Smooth muscle cell (in vitro differentiated cells): ENCODE measurements at regions not wholly inside any gene's neighbourhood (a gene's known extent, or its start where the extent isn't known, plus 50 kb on each side); places are given as distances from the start of the nearest gene placed in this dataset.

Source experiments
- DNase-seq: peaks from one replicate; lab custom pipeline; 2025; ENCODE audit not compliant: unreplicated experiment; lab: John Stamatoyannopoulos, UW
- H2AFZ ChIP-seq: fragments of 200-600 bp; sonication (generic); 2 replicates; pipeline ENCODE4 v1.6.0; 2016; ENCODE audit warnings: antibody characterized with exemption, low read depth, mild to moderate bottlenecking
- H3F3A ChIP-seq: fragments of 200-600 bp; sonication (generic); 2 replicates; pipeline ENCODE4 v1.6.0; 2017; ENCODE audit warnings: antibody characterized with exemption, low read depth
- H3K27ac ChIP-seq: fragments of 200-600 bp; sonication (generic); 2 replicates; pipeline ENCODE4 v1.5.1; 2016; ENCODE audit warnings: low read depth, mild to moderate bottlenecking
- H3K27me3 ChIP-seq: fragments of 200-600 bp; sonication (generic); 2 replicates; pipeline ENCODE4 v1.6.1; 2016; ENCODE audit warnings: low read depth, mild to moderate bottlenecking
- H3K36me3 ChIP-seq: fragments of 200-600 bp; sonication (generic); 2 replicates; pipeline ENCODE4 v1.5.1; 2016; ENCODE audit warnings: low read depth
- H3K4me1 ChIP-seq: fragments of 200-600 bp; sonication (generic); 2 replicates; pipeline ENCODE4 v1.5.1; 2016; ENCODE audit warnings: low read depth
- H3K4me2 ChIP-seq: fragments of 200-600 bp; sonication (generic); 2 replicates; pipeline ENCODE4 v1.6.0; 2016; ENCODE audit warnings: mild to moderate bottlenecking
- H3K4me3 ChIP-seq: fragments of 200-600 bp; sonication (generic); 2 replicates; pipeline ENCODE4 v1.5.1; 2016; ENCODE audit warnings: mild to moderate bottlenecking
- H3K79me2 ChIP-seq: fragments of 200-600 bp; sonication (generic); 2 replicates; pipeline ENCODE4 v1.6.0; 2016; ENCODE audit warnings: low read depth, mild to moderate bottlenecking
- H3K9ac ChIP-seq: fragments of 200-600 bp; sonication (generic); 2 replicates; pipeline ENCODE4 v1.6.0; 2016; ENCODE audit warnings: low read depth
- H3K9me3 ChIP-seq: fragments of 200-600 bp; sonication (generic); replicated peaks from 2 replicates; pipeline ENCODE4 v1.5.1; 2016; ENCODE audit warnings: low read depth
- H4K20me1 ChIP-seq: fragments of 200-600 bp; sonication (generic); 2 replicates; pipeline ENCODE4 v1.6.0; 2016; ENCODE audit warnings: low read depth
- CTCF ChIP-seq: fragments of 200-600 bp; sonication (generic); IDR thresholded peaks from 2 replicates; pipeline ENCODE4 v1.5.1; 2017; ENCODE audit warnings: borderline replicate concordance, mild to moderate bottlenecking, antibody characterized with exemption; ENCODE audit not compliant: insufficient read depth, poor library complexity, severe bottlenecking
- WGBS: methylation state at CpG from one replicate; pipeline ENCODE4 v1.1.7; 2016; ENCODE audit warnings: low lambda C conversion rate; 5-methylcytosine and 5-hydroxymethylcytosine counted together

- Histone ChIP-seq H3K9me3 (no peaks in the 10 kb centered on the region), H3K36me3 (no peaks in the 10 kb centered on the region), H3K4me1 (no peaks in the 10 kb centered on the region), H3K27ac (no peak overlapping the region), H3K27me3 (peaks cover 3% of the 10 kb centered on the region), H2AFZ (no peak overlapping the region), H3F3A (no peaks in the 10 kb centered on the region), H3K9ac (no peak overlapping the region), H3K4me3 (no peak overlapping the region), H4K20me1 (no peaks in the 10 kb centered on the region), H3K4me2 (no peak overlapping the region), H3K79me2 (no peaks in the 10 kb centered on the region)
- DNase-seq, result no peak
- no peak for TF ChIP-seq CTCF
- 75% methylated on average over 2 of the region's 2 CpGs for whole genome bisulfite sequencing
These were observed 161.6 kb upstream of the PIRT start for GRCh38 chr17:10999484-10999883.

- no peaks in the 10 kb centered on the region for H3K4me1 ChIP-seq
- H3K4me2 ChIP-seq, result no peak overlapping the region
- no peak overlapping the region for H3K9ac ChIP-seq
- DNase-seq, result no peak
- H3K27ac ChIP-seq, result no peak overlapping the region
- no peaks in the 10 kb centered on the region for H3K9me3 ChIP-seq
- H3K4me3 ChIP-seq, result no peak overlapping the region
- no peaks in the 10 kb centered on the region for H3K79me2 ChIP-seq
- H3K27me3 ChIP-seq, result peaks cover 3% of the 10 kb centered on the region
- no peaks in the 10 kb centered on the region for H3K36me3 ChIP-seq
- no peaks in the 10 kb centered on the region for H4K20me1 ChIP-seq
- WGBS, result 84% methylated on average over 7 of the region's 7 CpGs
- H3F3A ChIP-seq, result no peaks in the 10 kb centered on the region
- TF ChIP-seq CTCF, result no peak
- H2AFZ ChIP-seq, result no peak overlapping the region
These were observed 155.2 kb upstream of the PIRT start for GRCh38 chr17:10993126-10993525.

GRCh38 chr17:10992106-10992880, 154.4 kb upstream of the PIRT start:
- WGBS, result 88% methylated on average over 10 of the region's 10 CpGs
- H3K4me2 ChIP-seq, result no peak overlapping the region
- H4K20me1 ChIP-seq, result no peaks in the 10 kb centered on the region
- no peaks in the 10 kb centered on the region for H3K79me2 ChIP-seq
- DNase-seq, result no peak
- H3K9ac ChIP-seq, result no peak overlapping the region
- peaks cover 3% of the 10 kb centered on the region for H3K27me3 ChIP-seq
- H3K4me3 ChIP-seq, result no peak overlapping the region
- no peaks in the 10 kb centered on the region for H3K9me3 ChIP-seq
- H3K36me3 ChIP-seq, result no peaks in the 10 kb centered on the region
- H3K27ac ChIP-seq, result no peak overlapping the region
- H3K4me1 ChIP-seq, result no peaks in the 10 kb centered on the region
- H3F3A ChIP-seq, result no peaks in the 10 kb centered on the region
- no peak for TF ChIP-seq CTCF
- H2AFZ ChIP-seq, result no peak overlapping the region

GRCh38 chr17:10987786-10988185, 149.9 kb upstream of the PIRT start:
- 84% methylated on average over 5 of the region's 5 CpGs for WGBS
- Histone ChIP-seq H3K27me3 (no peaks in the 10 kb centered on the region), H3K79me2 (no peaks in the 10 kb centered on the region), H3K4me2 (no peak overlapping the region), H3K4me1 (no peaks in the 10 kb centered on the region), H3K9ac (no peak overlapping the region), H3K4me3 (no peak overlapping the region), H3K9me3 (no peaks in the 10 kb centered on the region), H4K20me1 (no peaks in the 10 kb centered on the region), H3F3A (no peaks in the 10 kb centered on the region), H3K36me3 (no peaks in the 10 kb centered on the region), H3K27ac (no peak overlapping the region), H2AFZ (no peak overlapping the region)
- DNase-seq, result no peak
- no peak for TF ChIP-seq CTCF
